ENCODE measurements at regions not wholly inside any gene's neighbourhood (a gene's known extent, or its start where the extent isn't known, plus 50 kb on each side); places are given as distances from the start of the nearest gene placed in this dataset.

GRCh38 chr2:41912337-41912736, 135.5 kb upstream of the PKDCC start:
- TF ChIP-seq CTCF (IDR thresholded peaks at IDR 0.05) (no peak), POLR2A (IDR thresholded peaks at IDR 0.05) (no peak)

Measured in stomach (tissue), 4 donors.